ENCODE measurements at regions not wholly inside any gene's neighbourhood (a gene's known extent, or its start where the extent isn't known, plus 50 kb on each side); places are given as distances from the start of the nearest gene placed in this dataset.

- TF ChIP-seq CTCF (IDR thresholded peaks at IDR 0.05; ENCODE audit: insufficient read depth, low read length, severe bottlenecking), result no peak
- no peak overlapping the region for H3K4me3 ChIP-seq (ENCODE audit: low read depth, low read length)
- DNase-seq (ENCODE audit: low read depth) (no peak), FAIRE-seq (no peak)
- no peaks in the 10 kb centered on the region for H3K27me3 ChIP-seq (ENCODE audit: control insufficient read depth, insufficient read depth, low read length)
- H3K36me3 ChIP-seq (ENCODE audit: control insufficient read depth, insufficient read depth, low read length), result no peaks in the 10 kb centered on the region
Measured at GRCh38 chr6:139547804-139548203, 173.4 kb upstream of the CITED2 start.

- H3K4me3 ChIP-seq (ENCODE audit: low read depth, low read length), result no peak overlapping the region
- FAIRE-seq, result no peak
Measured at GRCh38 chr6:139547122-139547776, 172.8 kb upstream of the CITED2 start.

GRCh38 chr6:139546106-139546472 is 171.6 kb upstream of the CITED2 start:
- FAIRE-seq, result no peak
- DNase-seq (ENCODE audit: low read depth), result no peak
- Histone ChIP-seq H3K4me3 (ENCODE audit: low read depth, low read length) (no peak overlapping the region), H3K36me3 (ENCODE audit: control insufficient read depth, insufficient read depth, low read length) (no peaks in the 10 kb centered on the region), H3K27me3 (ENCODE audit: control insufficient read depth, insufficient read depth, low read length) (no peaks in the 10 kb centered on the region)
- TF ChIP-seq CTCF (IDR thresholded peaks at IDR 0.05; ENCODE audit: insufficient read depth, low read length, severe bottlenecking), result no peak

More at GRCh38 chr6:139547122-139547776, 172.8 kb upstream of the CITED2 start:
- no peaks in the 10 kb centered on the region for H3K27me3 ChIP-seq (ENCODE audit: control insufficient read depth, insufficient read depth, low read length)
- no peaks in the 10 kb centered on the region for H3K36me3 ChIP-seq (ENCODE audit: control insufficient read depth, insufficient read depth, low read length)
- DNase-seq (ENCODE audit: low read depth), result no peak
- no peak for TF ChIP-seq CTCF (IDR thresholded peaks at IDR 0.05; ENCODE audit: insufficient read depth, low read length, severe bottlenecking)

GRCh38 chr6:139545206-139546105 is 171.0 kb upstream of the CITED2 start:
- TF ChIP-seq CTCF (IDR thresholded peaks at IDR 0.05; ENCODE audit: insufficient read depth, low read length, severe bottlenecking), result no peak
- DNase-seq (ENCODE audit: low read depth) (no peak), FAIRE-seq (no peak)
- Histone ChIP-seq H3K27me3 (ENCODE audit: control insufficient read depth, insufficient read depth, low read length) (no peaks in the 10 kb centered on the region), H3K36me3 (ENCODE audit: control insufficient read depth, insufficient read depth, low read length) (no peaks in the 10 kb centered on the region), H3K4me3 (ENCODE audit: low read depth, low read length) (no peak overlapping the region)

- DNase-seq (ENCODE audit: low read depth) (no peak), FAIRE-seq (no peak)
- H3K4me3 ChIP-seq (ENCODE audit: low read depth, low read length), result no peak overlapping the region
- H3K27me3 ChIP-seq (ENCODE audit: control insufficient read depth, insufficient read depth, low read length), result no peaks in the 10 kb centered on the region
- no peaks in the 10 kb centered on the region for H3K36me3 ChIP-seq (ENCODE audit: control insufficient read depth, insufficient read depth, low read length)
- no peak for TF ChIP-seq CTCF (IDR thresholded peaks at IDR 0.05; ENCODE audit: insufficient read depth, low read length, severe bottlenecking)
Measured at GRCh38 chr6:139544701-139545057, 170.2 kb upstream of the CITED2 start.

Data from bronchial epithelial cell (primary cell).